ENCODE measurements at regions not wholly inside any gene's neighbourhood (a gene's known extent, or its start where the extent isn't known, plus 50 kb on each side); places are given as distances from the start of the nearest gene placed in this dataset.

- TF ChIP-seq CTCF (IDR thresholded peaks at IDR 0.05; ENCODE audit: extremely low read depth in 1 of 2, insufficient read depth in 1 of 2, low read depth in 1 of 2, low read length in 2 of 2) (no peak), MAX (IDR thresholded peaks at IDR 0.05; ENCODE audit: insufficient read depth, insufficient read length) (no peak), POLR2A (IDR thresholded peaks at IDR 0.05; ENCODE audit: low read depth, low read length) (no peak), MYC (IDR thresholded peaks at IDR 0.05; ENCODE audit: low read depth, low read length) (no peak), JUN (IDR thresholded peaks at IDR 0.05; ENCODE audit: borderline replicate concordance, insufficient read depth, insufficient read length, low read depth) (no peak)
These were observed 52.8 kb upstream of the HAAO start for GRCh38 chr2:42844901-42845821.

Measured in endothelial cell of umbilical vein (primary cell).